ENCODE measurements at regions not wholly inside any gene's neighbourhood (a gene's known extent, or its start where the extent isn't known, plus 50 kb on each side); places are given as distances from the start of the nearest gene placed in this dataset.
"Not testable (repeated sequence)": the region's sequence is repeated elsewhere in the genome, so short reads cannot be mapped to it uniquely, and the experiment has no call there.

GRCh38 chr10:10745291-10745690 lies 272.4 kb upstream of the CELF2 start:
- in situ Hi-C loops (cut with MboI; ENCODE audit: low sequenced_read_pairs), result no loop called here

GRCh38 chr10:10755490-10755889 lies 262.2 kb upstream of the CELF2 start:
- in situ Hi-C loops (cut with MboI; ENCODE audit: low sequenced_read_pairs), result no loop called here

- in situ Hi-C loops (cut with MboI; ENCODE audit: low sequenced_read_pairs), result no loop called here
Observed at GRCh38 chr10:10758306-10758705, 259.4 kb upstream of the CELF2 start.

- in situ Hi-C loops (cut with MboI; ENCODE audit: low sequenced_read_pairs), result not testable (repeated sequence)
Observed at GRCh38 chr10:10759806-10760205, 257.9 kb upstream of the CELF2 start.

- in situ Hi-C loops (cut with MboI; ENCODE audit: low sequenced_read_pairs), result no loop called here
Observed at GRCh38 chr10:10765017-10765416, 252.7 kb upstream of the CELF2 start.

GRCh38 chr10:10772411-10772810 lies 245.3 kb upstream of the CELF2 start:
- in situ Hi-C loops (cut with MboI; ENCODE audit: low sequenced_read_pairs), result no loop called here

- in situ Hi-C loops (cut with MboI; ENCODE audit: low sequenced_read_pairs), result no loop called here
Observed at GRCh38 chr10:10772874-10773508, 244.7 kb upstream of the CELF2 start.

GRCh38 chr10:10774416-10774815 lies 243.3 kb upstream of the CELF2 start:
- in situ Hi-C loops (cut with MboI; ENCODE audit: low sequenced_read_pairs), result no loop called here

GRCh38 chr10:10776363-10776762 lies 241.3 kb upstream of the CELF2 start:
- in situ Hi-C loops (cut with MboI; ENCODE audit: low sequenced_read_pairs), result no loop called here

- in situ Hi-C loops (cut with MboI; ENCODE audit: low sequenced_read_pairs), result no loop called here
Observed at GRCh38 chr10:10777279-10777678, 240.4 kb upstream of the CELF2 start.

- in situ Hi-C loops (cut with MboI; ENCODE audit: low sequenced_read_pairs), result no loop called here
Observed at GRCh38 chr10:10777723-10778122, 239.9 kb upstream of the CELF2 start.

- in situ Hi-C loops (cut with MboI; ENCODE audit: low sequenced_read_pairs), result no loop called here
Observed at GRCh38 chr10:10778959-10779358, 238.7 kb upstream of the CELF2 start.

GRCh38 chr10:10779511-10779910 lies 238.2 kb upstream of the CELF2 start:
- in situ Hi-C loops (cut with MboI; ENCODE audit: low sequenced_read_pairs), result no loop called here

- in situ Hi-C loops (cut with MboI; ENCODE audit: low sequenced_read_pairs), result no loop called here
Observed at GRCh38 chr10:10780746-10781145, 236.9 kb upstream of the CELF2 start.

GRCh38 chr10:10782603-10783002 lies 235.1 kb upstream of the CELF2 start:
- in situ Hi-C loops (cut with MboI; ENCODE audit: low sequenced_read_pairs), result no loop called here

- in situ Hi-C loops (cut with MboI; ENCODE audit: low sequenced_read_pairs), result no loop called here
Observed at GRCh38 chr10:10785627-10786026, 232.0 kb upstream of the CELF2 start.

- in situ Hi-C loops (cut with MboI; ENCODE audit: low sequenced_read_pairs), result no loop called here
Observed at GRCh38 chr10:10786109-10787090, 231.3 kb upstream of the CELF2 start.

- in situ Hi-C loops (cut with MboI; ENCODE audit: low sequenced_read_pairs), result no loop called here
Observed at GRCh38 chr10:10787586-10787985, 230.1 kb upstream of the CELF2 start.

GRCh38 chr10:10788761-10789160 lies 228.9 kb upstream of the CELF2 start:
- in situ Hi-C loops (cut with MboI; ENCODE audit: low sequenced_read_pairs), result no loop called here

GRCh38 chr10:10791869-10792268 lies 225.8 kb upstream of the CELF2 start:
- in situ Hi-C loops (cut with MboI; ENCODE audit: low sequenced_read_pairs), result no loop called here

GRCh38 chr10:10792681-10793080 lies 225.0 kb upstream of the CELF2 start:
- in situ Hi-C loops (cut with MboI; ENCODE audit: low sequenced_read_pairs), result no loop called here

- in situ Hi-C loops (cut with MboI; ENCODE audit: low sequenced_read_pairs), result no loop called here
Observed at GRCh38 chr10:10794046-10794445, 223.6 kb upstream of the CELF2 start.

All from HL-60/S4 (cell line).